SK-N-SH treated with all-trans-retinoic acid at 6 μM for 48 hours (cell line): ENCODE measurements at regions not wholly inside any gene's neighbourhood (a gene's known extent, or its start where the extent isn't known, plus 50 kb on each side); places are given as distances from the start of the nearest gene placed in this dataset.
"Not testable (repeated sequence)": the region's sequence is repeated elsewhere in the genome, so short reads cannot be mapped to it uniquely, and the experiment has no call there.

ENCODE experiments used
- ATAC-seq: fragments of 200-7000 bp; cut with Tn5 transposase; 3 replicates; pipeline ENCODE4 v1.9.1; 2020; ENCODE audit warnings: mild to moderate bottlenecking, moderate library complexity
- ARNTL ChIP-seq: fragments of 450-650 bp; formaldehyde crosslinking; IDR thresholded peaks from 2 replicates; pipeline ENCODE4 v1.5.0; 2020; ENCODE audit warnings: low read depth, mild to moderate bottlenecking, moderate library complexity, borderline replicate concordance
- BACH2 ChIP-seq: fragments of 250-450 bp; sonication (Bioruptor Pico); IDR thresholded peaks from 2 replicates; pipeline ENCODE4 v1.9.0; 2021; ENCODE audit warnings: mild to moderate bottlenecking, borderline replicate concordance
- CSDC2 ChIP-seq: fragments of 250-450 bp; sonication (Bioruptor Pico); IDR thresholded peaks from 2 replicates; pipeline ENCODE4 v1.5.0; 2020; ENCODE audit warnings: mild to moderate bottlenecking, moderate library complexity
- CSRNP3 ChIP-seq: fragments of 250-450 bp; sonication (Bioruptor Pico); IDR thresholded peaks from 2 replicates; pipeline ENCODE4 v1.5.1; 2021; ENCODE audit warnings: mild to moderate bottlenecking, moderate library complexity
- ESRRG ChIP-seq: fragments of 250-450 bp; sonication (Bioruptor Pico); IDR thresholded peaks from 2 replicates; pipeline ENCODE4 v1.6.1; 2021; ENCODE audit warnings: mild to moderate bottlenecking
- GLIS3 ChIP-seq: fragments of 250-450 bp; sonication (Bioruptor Pico); IDR thresholded peaks from 2 replicates; pipeline ENCODE4 v1.5.0; 2020; ENCODE audit warnings: mild to moderate bottlenecking, moderate library complexity
- ISL1 ChIP-seq: fragments of 250-450 bp; sonication (Bioruptor Pico); IDR thresholded peaks from 2 replicates; pipeline ENCODE4 v2.1.2; 2022; ENCODE audit warnings: mild to moderate bottlenecking, moderate library complexity
- OSR1 ChIP-seq: fragments of 250-450 bp; sonication (Bioruptor Pico); IDR thresholded peaks from 2 replicates; pipeline ENCODE4 v1.8.0; 2022; ENCODE audit warnings: moderate library complexity, mild to moderate bottlenecking, inconsistent platforms
- PATZ1 ChIP-seq: fragments of 250-450 bp; sonication (Bioruptor Pico); IDR thresholded peaks from 2 replicates; pipeline ENCODE4 v1.8.0; 2020; ENCODE audit warnings: mild to moderate bottlenecking, moderate library complexity, borderline replicate concordance
- POU6F1 ChIP-seq: fragments of 250-450 bp; sonication (Bioruptor Pico); IDR thresholded peaks from 2 replicates; pipeline ENCODE4 v1.8.0; 2021; ENCODE audit warnings: low read depth, mild to moderate bottlenecking, moderate library complexity, borderline replicate concordance
- PPARA ChIP-seq: fragments of 250-450 bp; sonication (Bioruptor Pico); IDR thresholded peaks from 2 replicates; pipeline ENCODE4 v1.5.0; 2020; ENCODE audit warnings: mild to moderate bottlenecking, borderline replicate concordance
- RARB ChIP-seq: fragments of 250-450 bp; sonication (Bioruptor Pico); IDR thresholded peaks from 2 replicates; pipeline ENCODE4 v1.8.0; 2021; ENCODE audit warnings: mild to moderate bottlenecking, moderate library complexity
- SNAI2 ChIP-seq: fragments of 250-450 bp; sonication (Bioruptor Pico); IDR thresholded peaks from 2 replicates; pipeline ENCODE4 v1.5.0; 2020; ENCODE audit warnings: mild to moderate bottlenecking, moderate library complexity
- TCF4 ChIP-seq: fragments of 250-450 bp; sonication (Bioruptor Pico); IDR thresholded peaks from 2 replicates; pipeline ENCODE4 v1.8.0; 2021; ENCODE audit warnings: mild to moderate bottlenecking, moderate library complexity, borderline replicate concordance
- TOX ChIP-seq: fragments of 250-450 bp; sonication (Bioruptor Pico); IDR thresholded peaks from 2 replicates; pipeline ENCODE4 v1.8.0; 2021; ENCODE audit warnings: mild to moderate bottlenecking, moderate library complexity, borderline replicate concordance
- TSHZ2 ChIP-seq: fragments of 250-450 bp; sonication (Bioruptor Pico); IDR thresholded peaks from 2 replicates; pipeline ENCODE4 v1.5.0; 2020; ENCODE audit warnings: mild to moderate bottlenecking, moderate library complexity
- ZC3H10 ChIP-seq: fragments of 250-450 bp; sonication (Bioruptor Pico); IDR thresholded peaks from 2 replicates; pipeline ENCODE4 v1.5.1; 2021; ENCODE audit warnings: mild to moderate bottlenecking, moderate library complexity
- ZFP3 ChIP-seq: fragments of 250-450 bp; sonication (Bioruptor Pico); IDR thresholded peaks from 2 replicates; pipeline ENCODE4 v1.5.0; 2020; ENCODE audit warnings: mild to moderate bottlenecking, moderate library complexity
- ZFP30 ChIP-seq: fragments of 450-650 bp; formaldehyde crosslinking; IDR thresholded peaks from 2 replicates; pipeline ENCODE4 v1.5.0; 2022; ENCODE audit warnings: mild to moderate bottlenecking, moderate library complexity
- ZNF565 ChIP-seq: fragments of 450-650 bp; formaldehyde crosslinking; conservative IDR thresholded peaks from 2 replicates; pipeline ENCODE4 v1.5.0; 2020; ENCODE audit warnings: low read depth, mild to moderate bottlenecking, moderate library complexity
- ZNF70 ChIP-seq: fragments of 450-650 bp; formaldehyde crosslinking; IDR thresholded peaks from 2 replicates; pipeline ENCODE4 v1.5.0; 2020; ENCODE audit warnings: mild to moderate bottlenecking, moderate library complexity
- ZNF8 ChIP-seq: fragments of 450-650 bp; formaldehyde crosslinking; IDR thresholded peaks from 2 replicates; pipeline ENCODE4 v1.5.0; 2020; ENCODE audit warnings: mild to moderate bottlenecking, moderate library complexity

GRCh38 chr2:51780353-51780752, 748.4 kb upstream of the NRXN1 start:
- TF ChIP-seq ZC3H10 (no peak), ZFP30 (CRISPR knock-in tag) (no peak), CSRNP3 (CRISPR knock-in tag) (no peak), ZNF70 (CRISPR knock-in tag) (no peak), TOX (CRISPR knock-in tag) (no peak), ISL1 (CRISPR knock-in tag) (no peak)
- no peak for ATAC-seq

GRCh38 chr2:51779723-51780122, 747.8 kb upstream of the NRXN1 start:
- ATAC-seq, result not testable (repeated sequence)

GRCh38 chr2:51778806-51779205, 746.9 kb upstream of the NRXN1 start:
- no peak for ATAC-seq

GRCh38 chr2:51774606-51775005, 742.7 kb upstream of the NRXN1 start:
- not testable (repeated sequence) for ATAC-seq

More at GRCh38 chr2:51778806-51779205, 746.9 kb upstream of the NRXN1 start:
- TF ChIP-seq POU6F1 (CRISPR knock-in tag), result no peak
- TF ChIP-seq OSR1 (CRISPR knock-in tag), result no peak
- no peak for TF ChIP-seq ARNTL
- TF ChIP-seq RARB (CRISPR knock-in tag), result no peak
- no peak for TF ChIP-seq PPARA (CRISPR knock-in tag)
- no peak for TF ChIP-seq ZC3H10
- TF ChIP-seq GLIS3 (CRISPR knock-in tag), result no peak
- TF ChIP-seq ZNF565 (CRISPR knock-in tag), result no peak
- TF ChIP-seq TSHZ2 (CRISPR knock-in tag), result no peak
- TF ChIP-seq TOX (CRISPR knock-in tag), result no peak
- TF ChIP-seq, all 23 proteins: peak for 0

- ATAC-seq, result no peak
- no peak for TF ChIP-seq ZFP30 (CRISPR knock-in tag)
- no peak for TF ChIP-seq CSDC2
- TF ChIP-seq PPARA (CRISPR knock-in tag), result no peak
- no peak for TF ChIP-seq ZFP3 (CRISPR knock-in tag)
- no peak for TF ChIP-seq SNAI2 (CRISPR knock-in tag)
- TF ChIP-seq BACH2 (CRISPR knock-in tag), result no peak
- TF ChIP-seq GLIS3 (CRISPR knock-in tag), result no peak
- TF ChIP-seq ARNTL, result no peak
- TF ChIP-seq ZNF8 (CRISPR knock-in tag), result no peak
- no peak for TF ChIP-seq TSHZ2 (CRISPR knock-in tag)
- TF ChIP-seq ISL1 (CRISPR knock-in tag), result no peak
- no peak for TF ChIP-seq PATZ1 (CRISPR knock-in tag)
- TF ChIP-seq ESRRG, result no peak
- TF ChIP-seq OSR1 (CRISPR knock-in tag), result no peak
- no peak for TF ChIP-seq RARB (CRISPR knock-in tag)
- TF ChIP-seq TCF4 (CRISPR knock-in tag), result no peak
- no peak for TF ChIP-seq POU6F1 (CRISPR knock-in tag)
- no peak for TF ChIP-seq ZC3H10
- no peak for TF ChIP-seq TOX (CRISPR knock-in tag)
- no peak for TF ChIP-seq ZNF565 (CRISPR knock-in tag)
Observed at GRCh38 chr2:51760441-51760840, 728.5 kb upstream of the NRXN1 start.
